CD4-positive, alpha-beta T cell treated with Interleukin-6 for 4 hours (primary cell): ENCODE measurements at regions not wholly inside any gene's neighbourhood (a gene's known extent, or its start where the extent isn't known, plus 50 kb on each side); places are given as distances from the start of the nearest gene placed in this dataset.
"Not testable (repeated sequence)": the region's sequence is repeated elsewhere in the genome, so short reads cannot be mapped to it uniquely, and the experiment has no call there.

Experiments
- DNase-seq: peaks from one replicate; pipeline ENCODE4 v3.0.0-alpha.2; 2020; ENCODE audit warnings: mixed read lengths

DNA sequence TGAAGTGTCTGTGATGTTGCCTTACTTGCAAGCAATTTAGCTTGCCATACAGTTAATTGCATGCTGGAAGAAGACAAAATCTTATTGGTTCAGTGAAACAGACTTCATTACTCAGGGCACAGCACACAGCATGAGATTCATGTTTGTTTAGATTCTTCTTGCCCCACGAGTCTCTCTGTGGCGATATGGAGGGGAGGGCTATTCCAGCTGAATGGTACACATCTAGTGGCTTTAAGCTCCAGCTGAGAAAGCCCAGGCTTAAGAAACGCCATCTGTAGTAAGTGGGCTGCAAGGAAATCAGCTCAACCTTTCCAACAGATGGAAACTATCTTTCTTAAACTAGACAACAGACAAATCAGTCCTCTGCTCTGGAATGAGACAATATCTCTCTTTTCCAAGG, 1022.0 kb downstream of the NCAM2 start:
- no peak for DNase-seq

- not testable (repeated sequence) for DNase-seq
Measured at GRCh38 chr21:22023896-22024295, 1025.7 kb downstream of the NCAM2 start.

GRCh38 chr21:22044431-22044830, 1046.2 kb downstream of the NCAM2 start:
- DNase-seq, result no peak

GRCh38 chr21:22046576-22046975, 1048.4 kb downstream of the NCAM2 start:
- DNase-seq, result no peak

DNA sequence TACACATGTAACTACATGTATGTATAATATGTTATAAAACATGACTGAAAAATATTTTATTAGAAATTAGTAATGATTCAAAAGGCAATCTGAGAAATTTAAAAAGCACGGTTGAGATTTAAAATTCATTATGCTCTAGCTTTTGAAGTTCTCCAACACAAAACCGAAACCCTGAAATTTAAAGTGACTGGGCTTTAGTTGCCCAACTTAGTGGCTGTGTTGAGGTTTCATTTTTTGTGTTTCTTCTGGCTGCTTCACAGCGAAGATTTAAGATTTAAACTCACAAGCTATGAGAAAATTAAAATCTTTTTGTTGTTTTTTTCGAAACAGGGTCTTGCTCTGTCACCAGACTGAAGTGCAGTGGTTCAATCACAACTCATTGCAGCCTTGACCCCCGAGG, 1058.7 kb downstream of the NCAM2 start:
- no peak for DNase-seq

- no peak for DNase-seq
Measured at GRCh38 chr21:22062472-22063139, 1064.4 kb downstream of the NCAM2 start.

DNA sequence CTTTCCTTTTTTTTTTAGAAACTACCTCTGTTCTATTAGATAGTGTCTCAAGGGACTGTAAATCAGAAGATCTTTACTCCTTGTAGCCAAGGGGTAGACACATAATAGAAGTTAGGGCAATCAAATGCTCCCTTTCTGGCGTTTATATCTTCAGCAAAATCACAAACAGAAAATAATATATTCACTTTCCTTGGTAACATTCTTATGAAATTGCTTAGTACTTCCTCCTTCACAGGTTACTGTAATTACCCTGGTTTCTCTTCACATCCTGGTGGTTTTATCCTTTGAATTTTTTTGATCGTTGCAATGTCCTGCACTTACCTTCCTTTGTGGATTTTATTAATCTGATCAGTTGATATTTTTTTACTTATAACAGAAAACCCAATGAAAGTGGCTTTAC, 1064.9 kb downstream of the NCAM2 start:
- DNase-seq, result no peak

DNA sequence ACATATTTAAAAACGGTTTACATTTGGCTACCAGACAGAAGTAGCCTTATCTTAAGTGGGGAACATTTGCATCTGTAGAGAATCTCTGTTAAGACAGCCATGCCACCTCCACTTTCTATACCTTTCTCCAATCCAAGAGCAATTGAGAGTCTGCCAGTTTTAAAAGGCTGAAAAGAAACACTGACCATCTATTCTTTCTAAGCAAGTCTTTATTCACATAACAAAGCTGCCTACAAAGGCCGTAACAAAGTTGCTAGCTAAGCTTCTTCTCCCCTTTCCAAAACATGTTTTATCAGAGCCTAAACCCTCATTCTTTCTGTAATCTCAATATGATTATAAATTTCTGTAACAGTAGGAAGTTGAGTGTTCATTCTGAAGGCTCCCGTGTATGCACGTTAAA, 1078.3 kb downstream of the NCAM2 start:
- no peak for DNase-seq

- no peak for DNase-seq
Measured at GRCh38 chr21:22083899-22084298, 1085.7 kb downstream of the NCAM2 start.

DNA sequence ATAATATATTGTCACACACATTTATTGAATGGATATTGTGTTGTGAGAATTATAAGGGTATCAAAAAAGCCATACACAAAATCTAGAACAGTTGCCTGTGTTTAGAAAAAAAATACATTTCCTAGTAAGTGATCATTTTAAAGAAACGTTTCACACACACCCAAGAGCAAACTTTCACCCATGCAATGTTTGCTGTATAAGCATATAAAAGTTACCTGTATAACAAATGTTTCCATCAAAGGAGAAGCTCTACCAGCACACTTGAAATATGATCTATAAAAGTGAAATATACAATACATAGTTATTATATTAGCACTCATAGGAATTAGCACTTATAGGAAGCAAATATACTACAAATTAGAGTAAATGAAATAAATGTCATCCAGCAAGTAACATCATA, 1098.1 kb downstream of the NCAM2 start:
- DNase-seq, result no peak

GRCh38 chr21:22106720-22107410, 1108.7 kb downstream of the NCAM2 start:
- no peak for DNase-seq

DNA sequence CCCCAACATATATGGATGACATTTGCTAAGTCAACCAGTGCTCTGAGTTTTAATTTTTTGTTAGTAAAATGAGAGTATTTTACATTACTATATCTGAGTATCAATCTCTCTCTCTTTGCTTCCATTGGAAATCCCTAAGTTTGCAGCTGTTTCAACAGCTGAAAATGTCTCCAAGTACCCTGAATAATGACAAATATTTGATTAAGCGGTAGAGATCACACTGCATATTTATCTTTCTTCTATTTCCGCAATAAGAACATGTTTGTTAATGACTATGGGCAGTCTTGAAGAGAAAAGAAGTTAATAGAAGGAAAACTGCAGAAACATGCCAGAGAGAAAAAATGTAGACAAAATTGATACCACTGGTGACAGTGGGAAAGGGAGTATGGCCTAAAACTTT, 1117.5 kb downstream of the NCAM2 start:
- no peak for DNase-seq

- no peak for DNase-seq
Measured at GRCh38 chr21:22120616-22121266, 1122.5 kb downstream of the NCAM2 start.

DNA sequence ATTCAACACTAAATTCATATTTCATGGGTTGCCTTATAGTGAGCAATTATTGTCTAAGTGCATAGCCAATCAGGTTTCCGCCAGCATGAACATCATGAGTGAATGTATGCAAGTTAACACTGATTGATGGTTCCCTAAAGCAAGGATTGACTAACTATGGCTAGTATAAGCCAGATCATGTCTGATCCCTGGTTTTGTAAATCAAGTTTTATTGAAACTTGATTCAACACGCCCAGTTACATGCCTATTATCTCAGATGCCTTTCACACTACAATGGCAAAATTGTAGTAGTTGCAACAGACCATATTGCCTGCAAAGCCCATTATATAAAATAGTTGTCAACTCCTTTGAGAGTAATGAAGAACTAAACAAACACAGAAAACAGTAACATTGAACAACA, 1127.4 kb downstream of the NCAM2 start:
- no peak for DNase-seq

DNA sequence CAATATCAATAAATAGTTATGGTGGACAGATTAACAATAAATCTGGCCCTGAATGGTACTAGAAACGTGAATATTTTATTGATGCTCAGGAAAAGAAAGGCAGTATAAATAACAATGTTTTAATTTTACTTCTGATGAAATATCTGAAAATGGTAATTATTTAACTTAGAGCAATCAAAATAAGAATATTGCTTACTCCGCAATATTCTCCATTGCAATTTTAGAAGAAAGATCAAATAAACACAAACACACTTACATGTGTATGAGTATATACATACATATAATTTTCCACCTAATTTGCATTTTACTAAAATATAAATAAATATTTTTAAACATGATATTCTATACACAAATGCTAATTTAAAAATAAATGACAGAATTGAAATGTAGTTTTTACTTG, 1130.5 kb downstream of the NCAM2 start:
- DNase-seq, result no peak

- no peak for DNase-seq
Measured at GRCh38 chr21:22132358-22133071, 1134.3 kb downstream of the NCAM2 start.

DNA sequence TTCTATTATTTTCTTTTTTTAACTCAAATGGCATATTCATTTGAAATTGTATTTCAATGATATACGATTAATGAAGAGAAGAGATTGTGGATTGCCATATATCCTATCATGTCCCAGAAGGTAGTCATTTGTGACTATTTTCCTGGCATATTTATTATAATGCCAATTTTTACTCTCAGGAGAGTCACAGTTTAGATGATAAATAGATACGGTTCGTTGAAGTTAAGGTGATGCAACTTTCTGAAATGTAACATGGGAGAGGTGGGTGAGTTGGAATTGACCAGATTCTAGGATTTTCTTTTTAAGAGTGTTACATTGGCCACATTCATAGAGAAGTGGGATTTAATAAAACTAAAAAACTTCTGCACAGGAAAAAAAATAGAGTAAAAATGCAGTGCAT, 1138.5 kb downstream of the NCAM2 start:
- no peak for DNase-seq

DNA sequence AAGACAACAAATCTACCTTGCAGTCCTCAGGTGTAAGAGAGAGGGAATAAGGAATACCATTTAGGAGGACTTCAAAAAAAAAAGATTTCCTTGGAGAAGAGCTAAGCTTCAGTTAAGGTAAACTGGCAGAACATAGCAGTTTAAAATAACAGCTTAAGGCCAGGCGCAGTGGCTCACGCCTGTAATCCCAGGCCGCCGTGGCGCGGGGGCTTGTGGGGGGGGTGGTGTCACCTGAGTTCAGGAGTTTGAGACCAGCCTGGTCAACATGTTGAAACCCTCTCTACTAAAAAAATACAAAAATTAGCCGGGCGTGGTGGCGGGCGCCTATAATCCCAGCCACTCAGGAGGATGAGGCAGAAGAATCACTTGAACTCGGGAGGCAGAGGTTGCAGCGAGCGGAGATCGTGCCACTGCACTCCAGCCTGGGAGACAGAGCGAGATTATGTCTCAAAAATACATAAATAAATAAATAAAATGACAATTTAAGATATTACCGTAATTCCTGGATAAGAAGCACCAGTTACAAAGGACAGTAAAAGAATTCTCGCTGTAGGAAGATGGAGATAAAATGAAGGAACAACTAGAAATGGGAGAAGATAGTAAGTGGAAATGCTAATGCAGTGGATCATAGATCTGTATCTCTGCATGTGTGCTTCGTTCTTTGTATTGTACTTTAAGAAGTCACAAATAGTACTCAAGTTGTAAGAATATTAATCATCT, 1140.2 kb downstream of the NCAM2 start:
- no peak for DNase-seq

GRCh38 chr21:22145545-22145944, 1147.3 kb downstream of the NCAM2 start:
- DNase-seq, result no peak

- DNase-seq, result no peak
Measured at GRCh38 chr21:22154579-22155274, 1156.5 kb downstream of the NCAM2 start.

GRCh38 chr21:22164912-22165311, 1166.7 kb downstream of the NCAM2 start:
- DNase-seq, result no peak

DNA sequence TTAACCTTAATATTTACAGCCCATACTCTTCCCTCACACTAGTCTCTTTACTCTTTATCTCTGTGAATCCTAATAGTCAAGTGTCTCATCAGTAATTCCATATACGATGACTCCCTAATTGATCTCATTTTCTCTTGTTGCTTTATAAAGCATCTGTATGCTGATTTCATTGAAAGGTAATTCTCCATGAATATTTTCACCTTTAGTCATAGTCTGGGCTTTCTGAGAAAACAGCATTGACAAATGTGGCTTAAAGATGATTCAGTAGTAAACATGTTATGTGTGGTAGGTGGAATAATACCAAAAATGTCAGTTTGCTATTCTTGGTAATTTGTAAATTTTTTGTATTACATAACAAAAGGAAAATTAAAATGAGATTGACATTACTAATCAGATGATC, 1176.5 kb downstream of the NCAM2 start:
- no peak for DNase-seq
